Kidney glomerular epithelial cell (primary cell): ENCODE measurements at regions not wholly inside any gene's neighbourhood (a gene's known extent, or its start where the extent isn't known, plus 50 kb on each side); places are given as distances from the start of the nearest gene placed in this dataset.

Source experiments
- DNase-seq: peaks from one replicate; lab custom pipeline; 2025; lab: John Stamatoyannopoulos, UW

DNA sequence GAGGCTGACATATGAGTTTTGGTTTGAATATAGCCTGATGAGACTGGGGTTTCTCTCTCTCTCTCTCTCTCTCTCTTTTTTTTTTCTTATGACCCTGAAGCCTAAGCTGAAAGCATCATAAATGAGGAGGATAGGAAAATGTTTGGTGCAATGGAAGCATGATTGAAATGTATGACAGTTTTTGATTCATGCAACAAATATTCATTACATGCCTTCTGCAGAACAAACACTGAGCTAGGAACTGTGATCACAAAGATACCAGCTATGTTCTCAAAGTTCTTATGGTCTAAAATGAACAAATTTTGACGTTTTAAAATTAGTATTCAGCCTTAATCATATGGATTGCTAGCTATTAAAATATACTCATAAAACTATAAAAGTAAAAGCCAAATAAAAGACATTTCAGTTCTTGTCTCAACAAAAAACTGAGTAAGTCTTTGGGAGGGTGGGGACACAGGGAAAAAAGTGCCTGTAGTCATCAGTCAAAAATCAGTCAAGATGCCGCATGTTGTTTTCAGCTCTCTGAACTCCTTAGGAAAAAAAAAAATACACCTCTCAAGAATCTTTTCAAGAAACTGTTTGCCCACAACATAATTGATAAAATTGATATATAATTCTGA, 57.2 kb downstream of the NKX6-1 start:
- no peak for DNase-seq

DNA sequence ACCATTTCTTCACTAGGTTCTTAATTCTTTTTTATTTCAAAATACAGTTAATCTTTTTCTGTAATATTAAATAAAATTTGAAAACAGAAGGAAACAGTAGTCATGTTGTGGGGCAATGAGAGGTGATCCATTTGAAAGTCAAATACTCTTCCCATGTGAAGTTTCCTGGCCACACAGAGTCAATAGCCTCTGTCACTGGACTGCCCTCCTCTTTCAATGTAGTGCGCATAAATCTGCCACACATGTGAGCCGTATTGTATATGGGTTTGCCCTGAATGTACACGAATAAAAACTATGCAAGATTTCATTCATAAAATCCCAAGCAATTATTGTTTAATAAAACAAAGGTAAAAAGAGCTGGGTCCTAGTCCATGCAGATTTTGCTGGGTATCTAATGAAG, 59.1 kb downstream of the NKX6-1 start:
- no peak for DNase-seq

DNA sequence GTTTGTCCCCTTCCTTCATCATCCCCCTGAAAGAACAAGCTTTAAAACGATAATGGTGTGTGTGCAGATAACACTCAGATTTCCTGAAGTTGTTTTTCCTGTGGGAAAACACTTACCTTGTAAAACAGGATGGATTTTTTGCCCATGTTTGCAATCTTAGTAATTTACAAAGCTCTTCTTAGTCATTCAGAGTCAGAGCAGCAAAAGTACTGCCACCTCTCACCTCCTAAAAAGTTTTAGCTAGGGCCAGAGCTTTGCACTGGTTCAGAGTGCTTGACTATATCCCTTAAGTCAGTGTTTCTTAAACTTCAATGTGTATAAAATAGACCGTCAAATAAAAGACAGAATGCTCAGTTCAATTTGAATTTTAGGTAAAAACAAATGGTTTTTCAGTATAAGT, 62.3 kb downstream of the NKX6-1 start:
- no peak for DNase-seq

DNA sequence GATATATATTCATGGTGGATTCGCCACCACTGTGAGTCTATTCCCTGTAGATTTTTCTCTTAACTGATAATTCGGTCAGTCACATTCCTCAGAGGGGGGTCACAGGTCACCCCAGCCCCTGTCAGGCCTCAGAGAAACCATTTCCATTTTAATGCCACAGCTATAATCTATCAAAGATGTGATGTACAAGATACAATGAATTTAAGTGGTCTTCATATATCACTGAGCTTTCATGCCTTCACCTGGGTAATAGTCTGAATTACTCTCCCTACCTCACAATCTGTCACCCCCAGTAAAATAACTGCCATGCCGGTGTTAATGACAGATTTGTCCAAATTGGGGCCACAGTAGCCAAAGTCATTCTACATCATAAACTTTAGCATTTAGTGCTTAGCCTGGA, 64.7 kb downstream of the NKX6-1 start:
- no peak for DNase-seq

DNA sequence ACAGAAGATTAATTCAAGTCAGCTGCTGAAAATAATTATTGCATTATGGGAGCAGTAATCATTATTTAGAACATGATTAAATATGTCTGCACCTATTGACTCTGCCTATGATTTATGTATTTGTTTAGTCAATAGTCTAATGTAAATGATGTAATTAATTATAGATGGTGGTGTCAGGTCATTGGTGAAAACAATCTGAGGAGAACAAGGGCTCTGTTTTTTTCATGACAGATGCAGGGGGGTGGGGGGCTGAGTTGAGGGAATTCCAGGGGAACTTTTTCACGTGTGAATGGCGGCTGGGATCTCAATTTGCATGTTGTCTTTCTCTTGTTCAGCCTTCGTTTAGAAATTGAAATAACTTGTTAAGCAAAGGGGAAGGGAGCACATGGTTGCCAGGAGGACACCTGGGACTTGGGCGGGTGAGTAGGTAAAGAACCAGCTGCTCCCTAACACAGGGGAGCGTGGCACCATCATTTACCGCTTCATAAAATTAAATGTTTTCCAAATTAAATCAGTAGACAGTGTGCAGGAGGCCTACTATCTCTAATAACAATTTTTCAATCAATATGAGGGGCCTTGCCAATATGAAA, 65.4 kb downstream of the NKX6-1 start:
- DNase-seq: no peak

DNA sequence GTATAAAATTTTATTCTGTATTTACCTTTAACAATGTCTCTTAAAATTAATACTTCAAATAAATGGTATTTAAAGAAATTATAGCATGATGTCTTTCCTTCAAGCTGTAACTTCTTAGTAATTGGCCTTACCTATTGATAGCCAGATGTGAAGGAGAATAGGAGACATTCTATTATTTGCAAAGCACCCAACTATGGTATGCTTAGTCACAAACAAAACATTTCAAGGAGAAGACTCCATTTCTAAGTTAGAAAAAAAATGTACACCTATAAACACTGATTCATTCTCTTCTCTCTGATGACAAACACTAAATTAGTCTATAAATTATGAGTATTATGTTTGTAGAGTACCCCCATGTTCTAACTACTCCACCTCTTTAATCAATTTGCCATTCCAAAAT, 66.4 kb downstream of the NKX6-1 start:
- no peak for DNase-seq

DNA sequence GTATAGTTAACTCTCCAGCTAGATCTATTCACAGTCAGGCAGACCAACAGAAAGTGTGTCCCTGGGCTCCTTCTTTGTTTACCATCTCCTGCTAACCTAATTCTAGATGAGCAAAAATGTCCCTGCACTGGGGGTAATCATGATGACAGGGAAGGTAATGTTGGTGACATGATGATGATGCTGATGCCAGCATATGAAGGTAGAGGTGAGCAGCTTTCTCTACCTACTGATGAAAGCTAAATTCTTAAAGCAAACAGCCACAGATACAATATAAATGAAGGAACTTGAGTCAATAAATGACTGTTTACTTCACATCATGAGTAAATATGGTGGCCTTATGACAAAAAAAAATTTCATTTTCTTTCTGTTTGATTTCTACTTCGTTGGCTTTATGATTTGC, 78.5 kb downstream of the NKX6-1 start:
- no peak for DNase-seq

DNA sequence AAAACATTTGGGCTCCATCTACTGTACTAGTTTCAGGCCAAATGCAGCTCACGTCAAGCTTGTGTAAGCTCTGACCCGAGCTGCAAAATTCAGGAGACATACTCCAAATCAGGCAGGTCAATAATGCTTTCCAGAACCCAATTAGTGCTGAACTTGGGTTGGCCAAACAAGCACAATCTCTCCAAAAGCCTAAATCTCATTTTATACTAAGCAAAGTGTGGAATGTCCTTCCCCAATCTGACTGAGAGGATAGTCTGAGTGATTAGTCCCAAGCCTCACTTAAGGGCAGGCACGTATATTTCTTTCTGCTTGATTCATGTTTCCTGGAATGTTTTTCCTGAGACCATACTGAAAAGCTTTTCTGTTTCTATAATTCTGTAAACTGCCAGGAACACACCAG, 79.9 kb downstream of the NKX6-1 start:
- DNase-seq: no peak

DNA sequence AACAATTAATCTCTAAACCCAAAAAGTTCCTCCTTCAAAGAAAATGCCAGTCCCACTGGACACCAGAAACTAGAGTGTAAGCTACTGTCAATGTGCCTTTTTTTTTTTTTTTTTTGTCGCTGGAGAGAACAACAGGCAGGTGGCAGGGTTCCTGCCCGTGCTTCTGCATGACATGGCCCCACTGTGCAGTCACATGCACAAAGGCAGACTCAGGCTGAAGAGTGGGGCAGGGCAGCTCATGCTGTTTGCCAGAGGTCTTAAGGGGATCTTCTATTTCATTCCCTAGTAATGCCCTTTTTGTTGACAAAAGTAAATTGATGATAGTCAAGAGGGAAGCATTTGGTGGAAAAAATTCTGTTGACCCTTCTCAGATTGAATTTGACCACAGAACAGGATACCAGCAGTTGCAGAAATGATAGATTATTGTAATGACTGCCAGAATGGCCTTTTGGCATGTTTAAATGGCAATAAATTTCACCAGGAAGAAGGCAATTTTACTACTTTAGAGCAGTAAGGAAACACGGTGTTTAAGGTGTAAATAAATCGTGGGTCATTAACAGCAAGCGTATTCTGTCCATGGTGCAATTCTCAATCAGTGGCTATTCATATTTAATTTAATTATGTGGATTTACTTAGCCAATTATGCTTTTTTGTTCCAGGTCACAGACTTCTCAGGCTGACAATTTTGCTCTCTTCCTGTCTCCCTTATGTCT, 80.9 kb downstream of the NKX6-1 start:
- DNase-seq: no peak

DNA sequence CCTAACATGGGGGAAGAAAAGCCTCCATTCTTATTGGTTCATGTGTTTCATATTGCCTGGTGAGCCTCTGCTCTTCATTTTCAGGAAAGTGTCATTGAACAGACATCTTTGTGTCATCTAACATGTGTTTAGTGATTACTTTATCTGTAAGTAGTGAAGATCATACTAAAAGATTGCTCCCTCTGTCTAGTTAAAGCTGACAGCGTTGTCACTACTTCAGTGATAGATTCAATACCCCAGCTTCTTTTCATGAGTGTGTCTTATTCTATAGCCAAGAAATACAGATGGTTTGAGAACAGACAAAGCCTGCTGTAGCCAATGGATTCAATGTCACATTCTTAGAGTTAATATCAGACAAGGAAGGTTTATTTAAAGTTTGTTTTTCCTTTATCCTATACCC, 85.1 kb downstream of the NKX6-1 start:
- no peak for DNase-seq

DNA sequence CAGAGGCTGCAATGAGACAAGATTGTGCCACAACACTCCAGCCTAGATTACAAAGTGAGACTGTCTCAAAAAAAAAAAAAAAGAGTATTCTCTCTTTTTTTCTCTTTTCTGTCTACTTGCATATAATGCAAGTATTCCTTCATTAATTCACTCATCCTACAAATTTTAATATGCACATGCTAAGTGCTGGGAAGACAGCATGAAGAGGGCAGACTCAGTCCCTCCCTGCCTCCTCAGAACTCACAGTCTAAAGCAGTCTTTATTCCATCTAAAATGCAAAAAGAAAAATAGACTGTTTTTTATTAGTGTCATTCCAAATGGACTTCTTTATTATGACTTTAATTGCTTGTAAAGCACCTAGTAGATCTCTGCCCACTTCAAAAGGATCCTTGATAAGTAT, 85.6 kb downstream of the NKX6-1 start:
- DNase-seq: no peak

DNA sequence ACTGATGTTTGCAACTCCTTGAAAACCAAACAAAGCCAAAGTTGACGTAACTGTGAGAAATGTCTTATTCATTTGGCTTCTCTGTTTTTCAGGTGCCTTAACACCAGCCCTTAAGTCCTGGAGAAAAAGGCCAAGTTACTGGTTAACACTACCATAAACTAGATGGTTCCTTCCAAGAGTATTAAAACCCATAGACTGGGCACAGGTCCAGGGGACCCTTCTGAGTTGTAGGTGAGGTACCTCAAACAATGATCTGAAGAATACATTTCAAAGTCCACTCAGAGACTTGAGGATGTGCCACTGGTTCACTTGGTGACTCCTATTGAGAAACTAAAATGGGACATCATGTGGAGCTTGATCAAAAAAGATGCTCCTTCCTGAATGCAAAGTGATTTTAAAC, 87.0 kb downstream of the NKX6-1 start:
- no peak for DNase-seq

DNA sequence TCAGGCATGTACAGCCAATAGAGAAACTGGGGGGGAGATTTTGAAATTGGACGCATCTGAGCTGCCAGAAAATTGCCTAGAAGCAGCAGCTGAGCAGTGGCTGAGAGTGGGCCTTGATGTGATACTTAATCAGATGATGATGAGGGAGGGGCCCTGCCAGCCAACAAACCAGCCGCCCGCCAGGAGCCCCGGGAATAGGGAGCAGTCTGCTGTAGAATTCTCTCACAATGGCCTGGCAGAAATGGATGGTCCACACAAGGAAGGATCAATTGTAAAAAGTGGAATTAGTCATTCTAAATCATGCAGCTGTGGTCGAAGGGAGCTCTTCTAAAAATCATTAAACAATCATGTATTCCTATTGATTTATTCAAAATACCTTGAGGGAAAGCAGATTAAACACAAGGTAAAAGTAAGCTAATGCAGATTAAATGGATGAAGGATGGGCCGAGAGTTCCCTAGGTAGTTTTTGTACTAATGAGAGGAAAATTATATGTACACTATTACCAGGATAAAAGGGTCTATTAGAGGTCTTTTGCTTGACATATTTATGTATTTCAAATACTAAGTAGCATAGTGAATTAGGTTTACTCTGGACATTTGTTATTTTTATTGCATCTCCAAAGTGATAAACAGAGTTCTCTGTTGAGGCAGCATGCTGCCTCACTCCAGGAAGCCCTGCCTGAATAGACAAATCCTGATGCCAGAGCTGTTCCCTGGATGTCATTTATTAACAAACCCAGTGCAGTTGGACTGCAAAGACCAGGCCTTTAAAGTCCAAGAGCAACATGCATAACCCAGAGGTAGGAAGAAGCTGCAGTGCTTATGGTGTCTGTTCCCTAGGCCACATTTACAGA, 91.3 kb downstream of the NKX6-1 start:
- no peak for DNase-seq

DNA sequence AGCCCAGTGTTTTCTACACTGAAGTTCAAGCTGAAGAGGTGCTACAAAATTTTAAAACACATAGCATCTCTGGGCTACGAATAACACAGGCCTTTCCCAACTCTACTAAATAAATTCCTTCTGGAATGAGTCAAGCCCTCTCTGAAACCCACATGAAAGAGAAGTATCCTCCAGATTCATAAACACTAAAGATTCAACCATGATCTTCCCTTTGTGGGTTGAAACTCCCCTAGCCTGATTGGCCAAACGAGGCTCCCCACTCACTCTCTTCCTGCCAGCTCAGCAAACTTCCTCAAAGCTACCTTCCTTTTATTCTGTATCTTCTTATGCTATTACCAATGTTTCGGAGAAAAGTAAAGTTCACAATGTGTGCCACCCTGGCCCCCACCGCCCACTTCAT, 95.4 kb downstream of the NKX6-1 start:
- DNase-seq: no peak

DNA sequence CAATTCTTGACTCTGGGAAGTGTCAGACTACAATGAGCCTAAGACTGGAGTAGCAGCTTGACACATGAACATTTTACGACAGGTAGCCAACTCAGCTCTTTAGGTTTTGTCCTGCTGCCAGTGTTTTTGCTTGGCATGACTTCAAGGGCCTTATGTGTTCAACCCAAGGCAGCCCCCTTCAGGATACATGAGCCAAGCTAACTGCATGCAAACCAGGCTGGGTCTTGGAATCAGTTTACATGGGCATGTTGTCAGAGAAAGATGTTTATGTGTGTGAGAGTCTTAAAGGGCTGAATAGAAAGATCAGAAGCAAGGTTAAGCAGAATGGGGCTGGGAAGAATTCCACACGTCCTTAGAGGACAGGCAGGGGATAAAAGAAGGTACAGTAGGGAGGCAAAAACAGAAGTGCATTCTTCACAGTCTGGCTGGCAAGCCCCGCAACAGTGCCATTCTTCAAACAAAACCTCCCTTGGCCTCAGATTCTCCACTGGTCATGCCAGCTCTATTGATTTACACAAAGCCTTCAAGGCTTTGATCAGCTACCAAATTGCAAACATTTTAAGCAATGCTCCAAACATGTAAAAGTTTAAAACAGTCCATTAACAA, 97.3 kb downstream of the NKX6-1 start:
- DNase-seq: no peak

DNA sequence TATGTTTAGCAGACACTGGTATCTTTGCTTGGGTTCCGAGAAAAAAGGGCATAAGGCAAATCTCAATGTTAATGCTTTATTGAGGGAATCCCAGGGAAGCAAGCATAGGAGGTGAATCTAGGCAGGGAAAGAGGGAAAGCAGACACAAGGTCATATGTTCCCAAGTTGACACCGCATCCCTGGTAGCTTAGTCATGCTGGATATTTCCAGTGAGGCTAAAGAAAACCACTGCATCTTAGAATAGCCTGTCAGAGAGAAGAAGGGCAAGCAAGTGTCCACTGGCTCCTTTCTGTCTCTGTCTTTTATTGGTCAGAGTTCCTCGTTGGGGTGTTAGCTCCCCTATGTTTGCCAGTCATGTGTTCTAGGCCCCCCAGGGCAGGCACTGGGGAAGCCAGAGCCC, 104.7 kb downstream of the NKX6-1 start:
- DNase-seq: no peak

DNA sequence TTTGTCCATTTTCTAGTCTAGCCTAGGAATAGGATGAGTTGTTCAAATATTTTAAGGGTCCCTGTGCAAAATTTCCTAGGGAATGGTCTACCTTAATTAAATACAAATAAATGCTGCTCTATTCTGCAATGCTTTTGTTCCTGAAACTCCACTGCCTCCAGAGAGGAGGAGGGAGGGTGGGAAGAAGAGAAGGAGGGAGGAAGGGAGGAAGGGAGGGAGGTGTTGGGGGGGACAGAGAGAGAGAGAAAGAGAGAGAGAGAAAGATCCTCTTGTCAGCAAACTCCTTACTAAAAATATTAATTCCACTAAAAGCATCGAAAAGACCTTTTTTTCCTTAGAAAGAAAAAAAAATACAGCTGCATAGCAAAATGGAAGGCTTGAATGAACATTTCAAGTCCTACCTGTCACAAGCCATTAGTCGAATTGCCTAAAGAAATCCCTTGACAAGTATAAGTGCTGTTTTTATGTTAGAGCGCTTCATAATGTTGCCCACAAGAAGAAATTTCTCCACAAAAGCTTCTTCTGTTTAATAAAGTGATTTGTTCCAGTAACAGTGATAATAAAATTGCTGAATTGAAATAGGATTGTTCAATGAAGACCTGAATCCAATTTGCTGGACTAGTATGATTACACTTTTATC, 106.0 kb downstream of the NKX6-1 start:
- no peak for DNase-seq

DNA sequence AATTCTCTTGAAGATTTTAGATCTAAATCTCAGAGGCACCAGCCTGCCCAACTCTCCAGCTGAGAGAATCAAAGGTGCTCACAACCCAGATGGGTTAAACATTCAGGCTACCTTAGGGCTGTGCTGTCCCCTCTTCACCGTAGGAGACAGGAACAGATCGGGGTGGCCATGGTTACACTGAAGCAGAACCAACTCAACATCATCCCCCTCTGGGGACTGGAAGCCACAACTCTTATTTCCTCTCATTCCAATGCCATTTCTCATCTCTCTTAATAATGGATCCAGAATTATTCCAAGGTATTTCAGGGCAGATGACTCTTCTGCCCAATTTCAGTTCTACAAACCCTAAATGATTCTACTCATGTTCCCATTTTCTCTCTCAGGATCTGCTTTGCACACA, 109.7 kb downstream of the NKX6-1 start:
- no peak for DNase-seq

DNA sequence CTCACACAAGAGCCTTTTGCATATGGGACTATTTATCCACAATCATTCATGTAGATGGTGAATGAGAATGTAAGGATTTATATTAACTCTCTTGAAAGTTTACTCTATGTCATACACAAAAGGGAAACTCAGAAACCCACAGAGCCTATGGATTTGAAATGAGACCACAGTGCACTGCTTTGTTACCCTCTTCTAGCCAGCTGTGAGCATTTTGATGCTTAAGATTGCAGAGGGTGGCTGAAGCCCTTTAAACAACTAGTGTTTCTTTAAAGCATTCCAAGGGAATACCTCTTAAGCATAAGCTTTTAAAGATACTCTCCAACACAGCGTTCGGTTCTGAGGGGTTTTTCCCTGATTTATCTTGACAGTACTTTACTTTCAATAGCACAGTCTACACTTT, 113.9 kb downstream of the NKX6-1 start:
- no peak for DNase-seq

DNA sequence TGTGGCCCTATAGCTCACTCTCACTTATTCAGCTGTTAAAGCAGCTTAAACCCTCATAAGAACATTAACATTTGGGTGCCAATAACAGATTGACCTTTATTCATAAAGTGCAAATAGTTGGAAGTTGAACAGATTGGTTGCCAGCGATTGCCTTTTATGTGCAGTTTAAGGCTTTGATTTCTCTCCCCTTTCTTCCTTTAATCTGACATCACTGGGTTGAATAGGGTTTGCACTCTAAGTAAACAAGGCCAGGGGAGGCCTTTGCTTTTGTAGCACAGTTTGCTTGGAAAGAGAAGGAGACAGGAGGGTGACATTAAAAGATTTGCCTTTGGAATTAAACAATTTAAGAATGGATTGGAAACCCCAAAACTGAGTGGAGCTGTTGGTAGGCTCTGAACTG, 114.3 kb downstream of the NKX6-1 start:
- DNase-seq: no peak

DNA sequence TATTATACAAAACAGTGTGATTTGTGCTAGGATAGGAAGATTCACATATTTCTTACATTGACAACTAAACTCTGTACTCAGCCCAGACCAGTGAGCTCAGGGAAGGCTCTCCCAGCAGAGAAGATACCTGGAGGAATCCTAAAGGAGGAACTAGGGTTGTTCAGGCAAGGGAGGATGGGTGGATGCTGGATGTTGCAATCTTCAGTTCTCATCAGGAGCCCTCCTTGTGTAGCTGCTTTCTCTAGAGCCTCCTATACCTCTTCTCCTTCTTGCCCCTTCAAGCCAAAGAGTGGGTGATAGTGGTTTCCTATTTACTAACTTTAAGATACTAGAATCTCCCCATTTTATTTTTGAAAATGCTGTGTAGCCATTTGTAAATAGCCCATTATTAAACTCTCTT, 117.3 kb downstream of the NKX6-1 start:
- no peak for DNase-seq
